HG03108 (cell line): ENCODE measurements at regions not wholly inside any gene's neighbourhood (a gene's known extent, or its start where the extent isn't known, plus 50 kb on each side); places are given as distances from the start of the nearest gene placed in this dataset.

ENCODE experiments used
- ATAC-seq: cut with Tn5 transposase; IDR thresholded peaks from one replicate; pipeline ENCODE4 v1.9.1; 2021; ENCODE audit warnings: moderate library complexity; ENCODE audit not compliant: unreplicated experiment

DNA sequence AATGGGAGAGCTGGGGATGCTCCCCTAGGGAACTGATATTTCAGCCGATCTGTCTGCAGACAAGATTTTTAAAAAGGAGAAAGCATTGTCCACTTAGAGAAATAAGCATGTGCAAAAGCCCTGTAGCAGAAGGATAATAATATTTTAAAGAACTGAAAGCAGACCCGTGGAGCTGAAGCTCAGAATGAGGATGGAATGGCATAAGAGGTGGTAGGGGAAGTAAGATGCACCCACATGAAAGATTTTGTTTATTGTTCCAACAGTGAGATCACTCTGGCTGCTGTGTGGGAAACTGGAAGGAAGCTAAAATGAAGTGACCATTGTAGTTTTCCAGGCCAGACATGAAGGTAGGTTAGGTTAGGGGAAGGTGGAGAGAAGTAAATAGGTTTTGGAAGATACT is 266.4 kb upstream of the PRDM1 start:
- ATAC-seq: no peak

DNA sequence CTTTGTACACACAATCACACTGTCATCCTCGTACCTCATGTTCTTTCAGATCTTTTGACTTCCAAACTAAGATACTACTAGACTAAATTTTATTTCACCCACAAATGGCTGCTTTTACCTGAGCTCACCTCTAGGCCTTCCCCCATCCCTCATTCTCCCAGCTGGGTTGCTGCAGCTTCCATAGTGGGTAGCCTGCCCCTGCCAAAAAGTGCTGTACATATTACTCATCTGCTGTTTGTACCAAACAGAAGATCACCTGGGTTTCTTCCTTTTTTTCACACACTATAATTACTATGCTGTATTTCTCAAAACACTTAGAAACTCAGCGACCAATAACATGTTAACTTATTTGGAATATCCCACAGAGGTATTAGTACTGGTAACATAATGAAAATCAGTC is 267.6 kb upstream of the PRDM1 start:
- no peak for ATAC-seq

DNA sequence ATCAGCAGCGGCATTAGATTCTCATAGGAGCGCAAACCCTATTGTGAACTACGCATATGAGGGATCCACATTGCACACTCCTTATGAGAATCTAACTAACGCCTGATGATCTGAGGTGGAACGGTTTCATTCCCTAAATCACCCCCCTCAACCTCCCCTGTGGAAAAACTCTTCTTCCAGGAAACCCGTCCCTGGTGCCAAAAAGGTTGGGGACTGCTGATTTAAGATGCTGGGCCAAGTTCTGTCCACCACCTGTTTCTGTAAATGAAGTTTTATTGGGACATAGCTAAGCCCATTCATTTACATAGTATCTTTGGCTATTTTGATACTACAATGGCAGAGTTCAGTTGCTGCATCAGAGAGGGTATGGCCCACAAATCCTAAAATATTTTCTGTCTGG is 268.2 kb upstream of the PRDM1 start:
- no peak for ATAC-seq

DNA sequence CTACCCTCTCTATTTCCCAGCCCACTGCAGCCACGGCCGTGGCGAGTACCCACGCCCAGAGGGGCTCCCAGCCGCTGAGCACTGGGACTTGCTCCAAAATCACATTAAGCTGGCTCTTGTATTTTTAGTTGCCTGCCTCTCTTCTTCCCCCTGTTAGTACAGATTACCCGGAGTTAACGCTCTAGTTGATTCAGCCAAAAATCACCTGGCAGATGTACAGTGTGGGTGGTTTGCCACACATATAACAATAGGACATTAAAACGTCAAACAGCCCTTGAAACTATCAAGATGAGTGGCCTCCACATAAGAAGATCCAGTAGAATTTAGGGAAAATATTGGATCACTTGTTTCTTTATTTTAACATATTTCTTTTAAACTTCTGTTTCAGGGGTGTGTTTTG is 268.8 kb upstream of the PRDM1 start:
- ATAC-seq: no peak

DNA sequence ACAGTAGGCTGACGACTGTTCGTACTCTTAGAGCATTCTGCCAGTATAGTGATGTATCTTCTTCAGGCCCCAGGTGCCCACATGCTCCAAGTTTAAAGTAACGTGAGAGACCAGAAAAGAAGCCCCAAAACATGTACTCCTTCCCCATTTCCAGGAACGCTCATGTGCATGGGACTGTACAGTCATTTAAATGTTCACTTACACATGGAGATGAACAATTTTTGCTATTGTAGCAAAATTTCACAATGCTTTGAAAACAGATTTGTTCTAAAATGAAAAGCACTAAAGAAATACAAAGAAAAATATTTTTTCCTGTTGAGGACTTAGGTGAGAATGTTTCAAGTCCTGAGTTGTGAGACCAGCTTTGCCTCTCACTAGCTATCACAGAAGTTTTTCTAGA is 269.3 kb upstream of the PRDM1 start:
- no peak for ATAC-seq

DNA sequence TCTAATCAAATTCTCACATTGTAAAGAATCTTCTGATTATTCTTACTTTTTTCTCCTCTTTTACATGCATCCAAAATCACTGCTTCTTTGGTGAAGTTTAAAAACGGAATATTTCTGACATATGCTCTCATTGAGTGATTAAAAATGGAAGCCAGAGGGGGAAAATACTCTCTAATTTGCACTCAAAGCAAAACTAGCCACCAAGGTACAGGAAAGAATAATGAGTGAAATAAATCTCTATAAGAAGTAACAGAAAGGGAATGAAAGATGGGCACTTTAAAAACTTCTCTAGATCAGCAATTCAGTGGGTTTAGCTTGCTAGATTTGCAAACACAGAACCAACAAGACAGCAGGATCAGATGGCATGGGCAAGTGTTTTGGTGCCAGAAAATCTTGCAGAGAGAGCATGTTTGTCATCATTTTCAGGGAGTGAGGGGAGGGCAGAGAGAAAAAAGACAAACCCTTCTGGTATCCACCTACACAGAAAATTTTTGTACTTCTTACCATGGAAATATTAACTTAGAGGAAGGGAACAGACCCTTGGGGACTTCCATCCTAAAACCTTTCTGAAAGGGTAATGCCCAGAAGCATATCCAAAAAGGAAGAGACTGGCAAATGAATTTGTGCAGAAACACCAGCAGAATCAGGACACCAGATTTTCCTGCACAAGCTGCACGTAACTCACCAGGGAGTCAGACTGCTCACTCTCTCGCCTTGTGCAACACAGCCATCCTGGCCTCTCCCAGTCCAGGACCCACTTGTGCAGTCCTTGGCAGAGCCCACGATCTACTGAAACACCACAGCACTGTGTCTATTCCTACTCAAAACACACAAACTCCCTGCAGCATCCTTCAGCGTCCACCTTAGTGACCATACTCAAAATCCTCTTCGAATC is 270.2 kb upstream of the PRDM1 start:
- no peak for ATAC-seq

DNA sequence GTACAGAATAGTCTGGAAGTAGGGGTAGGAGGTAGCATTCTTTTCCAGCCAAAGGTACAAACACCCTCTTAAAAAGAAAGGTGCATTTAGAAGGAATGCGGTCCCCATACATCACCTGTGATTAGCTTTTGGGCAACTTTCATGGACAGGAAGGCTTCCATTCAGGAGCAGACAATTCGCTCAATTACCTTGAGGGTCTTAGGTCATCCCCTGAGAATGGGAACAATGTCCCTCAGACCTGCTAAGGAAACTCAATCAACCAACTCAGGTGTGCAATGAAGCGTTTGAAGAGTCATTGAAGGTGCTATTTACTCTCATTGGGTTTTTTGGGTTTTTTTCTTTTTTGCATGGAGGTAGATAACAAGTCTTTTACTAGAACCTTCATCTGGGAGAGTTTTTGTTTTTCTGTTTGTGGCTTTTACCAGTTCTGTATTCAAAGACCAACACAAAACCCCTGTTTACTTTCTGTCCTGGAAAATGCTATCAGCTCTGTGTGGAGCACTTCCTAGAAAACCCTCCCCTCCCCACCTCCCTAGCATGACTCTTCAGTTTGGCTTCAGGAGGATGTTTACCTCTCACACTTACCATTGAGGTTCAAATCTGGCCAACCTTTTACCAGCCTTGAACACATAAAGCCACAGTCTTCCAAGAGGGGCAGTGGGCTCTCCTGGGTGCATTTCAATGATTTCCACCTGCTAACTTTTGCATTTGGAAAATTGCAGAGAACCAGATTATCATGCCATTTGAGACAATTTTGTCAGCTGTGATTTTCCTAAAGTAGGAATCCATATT is 271.2 kb upstream of the PRDM1 start:
- no peak for ATAC-seq

DNA sequence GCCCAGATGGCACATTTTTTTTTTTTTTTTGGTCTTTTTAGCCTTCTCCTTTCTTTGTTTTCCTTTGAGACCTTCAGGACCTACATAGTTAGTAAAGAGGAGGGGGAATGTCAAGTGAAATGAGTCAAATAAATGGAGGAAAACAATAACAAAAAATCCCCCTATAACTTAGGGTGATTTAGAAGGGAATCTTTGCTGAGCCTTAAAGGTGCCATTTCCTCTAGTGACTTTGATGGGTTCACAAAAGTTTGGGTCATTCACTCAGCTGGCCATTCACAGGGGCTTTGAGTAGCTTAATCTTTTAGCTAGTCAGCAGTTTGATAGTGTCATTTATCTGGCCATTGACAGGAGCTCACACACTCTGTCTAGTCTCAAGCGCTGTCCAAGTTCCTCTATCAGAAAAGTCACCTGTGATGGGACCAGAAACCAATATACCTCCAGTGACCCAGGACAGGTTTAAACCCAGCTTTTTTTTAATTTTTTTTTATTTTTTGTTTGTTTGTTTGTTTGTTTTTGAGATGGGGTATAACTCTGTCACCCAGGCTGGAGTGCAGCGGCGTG is 275.1 kb upstream of the PRDM1 start:
- no peak for ATAC-seq

DNA sequence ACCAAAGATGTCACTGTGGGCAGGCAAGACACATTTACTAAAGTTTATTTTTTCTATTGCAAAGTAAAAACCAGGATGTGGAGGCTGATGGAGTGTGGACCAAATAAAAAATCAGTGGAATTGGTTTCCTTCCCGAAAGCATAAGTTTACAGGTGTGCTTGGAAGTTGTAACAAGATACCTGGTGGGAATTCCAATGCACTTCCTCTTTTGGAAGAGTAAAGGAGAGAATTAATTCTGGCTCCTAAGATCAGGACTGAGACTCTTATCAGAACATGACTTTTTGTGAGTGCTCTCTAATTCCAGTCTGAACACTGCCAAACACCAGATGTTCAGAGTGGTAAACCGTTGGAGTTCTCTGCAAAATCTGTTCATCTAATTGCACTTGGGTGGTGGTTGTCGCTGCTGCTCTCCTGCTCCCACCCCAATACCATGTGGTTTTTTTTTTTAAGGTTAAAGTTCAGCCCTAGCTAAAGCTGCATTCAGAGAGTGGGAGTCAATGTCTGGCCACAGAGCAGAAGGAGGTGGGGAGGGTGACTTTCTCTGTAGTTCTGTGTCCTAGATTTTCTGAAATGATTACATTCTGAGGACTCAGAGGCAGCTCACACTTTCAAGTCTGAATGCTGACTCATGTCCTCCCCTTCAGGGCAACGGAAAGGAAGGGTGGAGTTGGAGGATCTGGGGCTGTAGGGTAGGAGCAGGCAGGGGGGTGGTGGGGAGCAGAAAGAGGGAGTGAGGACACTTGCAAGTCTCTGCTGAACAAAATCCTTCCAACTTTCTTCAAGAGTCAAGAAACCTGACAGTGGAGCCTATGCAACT is 275.8 kb upstream of the PRDM1 start:
- peak; percentile 58 for ATAC-seq

DNA sequence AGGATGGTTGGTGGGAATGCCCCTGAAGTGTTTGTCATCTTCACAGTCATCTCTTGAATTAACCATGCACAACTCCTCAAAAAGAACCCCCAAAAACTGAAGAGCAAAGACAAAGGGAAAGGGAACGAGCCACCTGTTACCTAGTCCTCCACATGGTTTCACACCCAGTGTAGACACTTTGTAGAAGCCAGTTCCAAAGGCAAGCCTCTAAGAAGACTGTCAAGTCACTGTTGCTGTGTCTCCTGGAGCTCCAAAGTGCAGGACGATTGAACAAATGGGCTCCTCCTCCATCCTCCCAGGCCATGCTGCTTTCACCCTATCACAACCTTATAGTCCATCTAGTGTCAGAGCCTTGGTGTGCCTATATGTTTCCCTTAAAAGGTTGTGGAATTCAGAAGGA is 277.6 kb upstream of the PRDM1 start:
- no peak for ATAC-seq

DNA sequence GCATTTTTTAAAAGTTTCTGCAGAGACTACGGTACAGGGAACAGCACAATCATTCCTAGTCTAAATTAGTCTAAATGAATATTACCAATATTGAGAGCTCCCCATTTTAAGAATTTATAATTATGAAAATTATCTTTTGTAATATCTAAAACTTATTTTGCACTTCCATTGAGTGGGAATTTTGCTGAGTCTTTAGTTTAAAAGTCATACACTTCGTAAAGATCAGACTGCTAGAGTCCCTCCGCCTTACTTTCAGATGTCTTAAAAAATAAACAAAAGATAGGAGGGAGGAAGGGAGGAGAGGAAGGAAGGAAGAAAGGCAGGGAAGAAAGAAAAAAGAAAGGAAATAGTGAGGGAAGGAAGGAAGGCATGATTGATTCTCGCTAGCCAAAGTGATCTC is 278.2 kb upstream of the PRDM1 start:
- ATAC-seq: no peak

DNA sequence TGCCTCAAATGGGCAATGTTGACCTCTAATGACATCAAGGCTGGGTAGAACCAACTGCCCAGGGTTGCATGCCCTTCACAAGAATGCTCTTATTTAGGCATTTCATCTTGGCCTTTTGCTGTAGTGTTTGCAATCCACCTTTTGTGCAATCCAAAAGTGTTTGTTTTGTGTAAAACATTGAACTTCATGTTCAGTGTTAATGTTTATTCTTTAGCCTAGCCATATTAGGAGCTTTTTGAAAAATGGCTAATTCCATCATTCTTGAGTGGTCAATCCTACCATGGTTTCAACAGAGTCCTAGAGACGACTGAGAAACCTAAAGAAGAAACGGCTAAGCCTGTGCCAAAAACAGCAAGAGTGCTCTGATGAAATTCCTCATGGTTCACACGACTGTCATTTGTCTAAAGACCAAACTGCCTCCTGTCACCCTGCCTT is 279.6 kb upstream of the PRDM1 start:
- no peak for ATAC-seq

DNA sequence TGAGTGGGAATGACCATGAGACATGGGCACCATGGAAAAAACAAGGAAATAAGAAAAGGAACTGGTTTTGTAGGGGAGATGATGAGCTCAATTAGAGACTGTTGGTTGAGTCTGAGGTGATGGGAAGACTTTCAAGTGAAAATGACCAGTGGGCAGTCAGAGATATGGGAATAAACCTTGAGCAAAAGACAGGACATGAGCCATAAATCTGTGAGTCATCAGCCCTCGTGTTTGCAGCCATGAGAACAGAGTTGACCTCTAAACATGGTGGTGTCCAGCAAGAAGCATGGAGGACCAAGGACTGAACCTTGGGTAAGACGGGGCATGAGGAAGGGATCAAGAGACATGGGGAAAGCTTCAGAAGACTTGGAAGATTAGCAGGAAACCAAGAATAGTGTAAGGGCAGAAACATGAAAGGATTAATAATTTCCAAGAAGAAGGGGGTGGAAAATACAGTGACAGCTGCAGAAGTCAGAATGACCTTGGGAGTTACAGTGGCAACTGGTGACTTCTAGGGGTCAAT is 280.6 kb upstream of the PRDM1 start:
- no peak for ATAC-seq

DNA sequence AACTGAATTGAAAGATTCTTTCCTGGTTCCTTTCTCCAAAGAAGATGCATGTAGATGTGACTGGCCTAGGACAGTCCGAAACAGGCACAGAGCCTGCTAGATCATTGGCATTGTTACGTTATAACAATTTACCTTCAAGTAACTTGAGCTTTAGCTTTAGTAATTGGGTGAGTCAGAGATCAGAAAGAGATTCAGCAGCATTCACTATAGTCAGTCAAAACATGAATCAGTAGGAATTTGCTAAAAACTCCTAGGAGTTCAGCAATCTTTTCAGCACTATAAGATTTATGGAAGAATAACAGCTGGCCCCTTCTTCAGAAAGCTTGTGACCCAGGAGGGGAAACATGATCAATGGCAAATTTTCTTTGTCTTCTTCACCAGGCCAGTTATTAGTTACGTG is 281.7 kb upstream of the PRDM1 start:
- ATAC-seq: no peak

DNA sequence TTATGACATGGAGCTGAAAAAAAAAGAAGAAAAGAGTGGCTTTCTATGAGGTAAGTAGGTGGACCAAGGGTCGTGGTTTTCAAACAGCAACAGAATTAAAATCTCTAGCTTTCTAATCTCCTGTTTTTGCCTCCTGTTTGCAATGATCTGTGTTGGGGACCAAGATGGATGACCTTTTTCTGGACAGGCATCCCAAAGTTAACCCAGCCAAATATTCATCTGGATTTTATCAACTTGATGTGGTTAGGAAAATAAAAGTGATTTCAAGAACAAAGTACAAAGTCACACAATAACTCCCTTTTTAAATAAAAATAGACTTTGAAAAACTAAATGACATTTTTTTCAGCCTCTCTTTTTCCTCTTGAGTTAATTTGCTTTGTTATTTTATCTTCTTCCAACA is 282.1 kb upstream of the PRDM1 start:
- no peak for ATAC-seq

DNA sequence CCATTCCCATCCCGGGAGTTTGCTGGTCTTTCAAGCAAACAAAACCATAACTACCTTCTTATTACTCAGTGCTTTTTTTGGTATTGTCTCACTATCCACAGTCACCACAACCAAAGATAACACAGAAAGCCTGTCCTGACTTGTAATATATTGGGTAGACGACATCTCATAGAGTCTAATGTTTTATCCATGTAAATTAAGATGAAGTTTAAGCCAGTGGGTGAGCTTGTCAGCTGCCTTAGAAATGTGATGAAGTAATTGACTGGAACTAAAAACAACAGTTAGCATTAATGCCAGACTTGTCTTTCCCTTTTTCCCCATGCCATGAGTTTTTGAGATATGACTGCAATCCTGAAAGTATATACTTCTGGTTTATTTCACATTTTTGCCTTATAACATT is 282.7 kb upstream of the PRDM1 start:
- ATAC-seq: no peak

DNA sequence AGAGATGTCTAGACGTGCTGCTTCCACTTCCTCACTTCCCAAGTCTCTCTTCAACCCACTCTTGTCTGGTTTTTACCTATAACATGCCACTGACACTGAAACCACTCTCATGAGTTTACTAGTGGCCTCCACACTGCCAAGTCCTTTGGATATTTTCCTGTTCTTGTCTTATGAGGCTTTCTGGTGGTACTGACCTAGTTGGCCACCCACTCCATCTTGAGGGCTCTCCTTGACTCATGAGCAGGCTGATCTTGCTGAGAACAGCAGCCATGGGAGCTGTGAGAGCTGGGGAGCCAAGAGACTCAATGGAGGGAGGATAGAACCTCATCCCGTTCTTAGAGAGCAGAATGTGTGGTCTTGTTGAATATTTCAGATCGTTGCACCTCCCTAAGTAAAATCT is 283.4 kb upstream of the PRDM1 start:
- no peak for ATAC-seq

DNA sequence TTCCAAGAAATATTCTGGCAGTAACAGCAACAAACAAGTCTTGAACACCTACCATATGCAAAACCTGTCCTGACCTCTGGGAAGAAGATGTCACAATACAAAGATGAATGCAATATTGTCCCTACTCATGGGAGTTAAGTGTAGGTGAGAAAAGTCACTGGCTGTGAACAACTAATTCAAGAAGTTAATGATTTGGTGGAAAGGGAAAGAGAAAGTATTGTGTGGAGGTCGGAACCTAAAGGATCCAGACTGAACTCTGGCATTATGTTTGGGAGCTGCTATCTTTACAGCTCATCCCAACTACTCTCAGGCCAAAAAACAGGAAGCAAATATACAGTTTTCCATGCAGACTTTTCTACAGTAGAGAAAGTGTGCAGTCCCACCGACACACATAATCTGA is 285.3 kb upstream of the PRDM1 start:
- no peak for ATAC-seq

DNA sequence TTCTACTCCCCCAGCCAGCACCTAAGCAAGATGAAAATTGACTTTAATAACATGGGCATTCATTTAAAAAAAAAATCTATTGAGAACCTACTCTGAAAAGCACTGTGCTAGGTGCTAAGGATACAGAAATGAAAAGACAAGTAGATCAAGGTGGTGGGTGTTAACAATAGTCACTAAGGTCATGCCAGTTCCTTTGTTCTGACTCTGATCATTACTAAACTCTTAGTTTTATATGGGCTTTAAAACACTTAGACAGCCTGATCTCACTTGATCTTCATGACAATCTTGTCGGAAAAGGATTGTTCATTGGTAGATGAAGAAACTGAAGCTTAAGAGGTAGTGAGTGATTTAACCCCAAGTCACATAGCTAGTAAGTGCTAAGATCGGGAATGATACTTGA is 285.7 kb upstream of the PRDM1 start:
- ATAC-seq: no peak

DNA sequence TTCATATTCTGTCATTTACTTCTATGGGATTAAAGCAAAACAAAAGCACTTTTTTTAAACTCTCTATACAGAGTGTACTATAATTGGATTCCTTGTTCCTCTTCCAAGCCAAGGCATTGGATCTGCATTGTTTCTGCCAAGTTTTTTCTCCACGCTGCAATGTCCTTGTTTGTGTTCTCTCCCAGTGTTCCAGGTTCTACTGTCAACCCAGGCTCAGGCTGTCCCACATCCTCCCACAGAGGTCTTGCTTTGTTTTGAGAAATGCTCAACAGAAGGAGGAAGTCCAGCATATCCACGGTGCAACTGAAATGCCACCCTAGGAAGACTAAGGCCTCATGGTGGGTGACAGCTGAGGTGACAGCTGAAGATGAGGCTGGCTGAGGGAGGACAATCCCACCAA is 287.1 kb upstream of the PRDM1 start:
- ATAC-seq: no peak

DNA sequence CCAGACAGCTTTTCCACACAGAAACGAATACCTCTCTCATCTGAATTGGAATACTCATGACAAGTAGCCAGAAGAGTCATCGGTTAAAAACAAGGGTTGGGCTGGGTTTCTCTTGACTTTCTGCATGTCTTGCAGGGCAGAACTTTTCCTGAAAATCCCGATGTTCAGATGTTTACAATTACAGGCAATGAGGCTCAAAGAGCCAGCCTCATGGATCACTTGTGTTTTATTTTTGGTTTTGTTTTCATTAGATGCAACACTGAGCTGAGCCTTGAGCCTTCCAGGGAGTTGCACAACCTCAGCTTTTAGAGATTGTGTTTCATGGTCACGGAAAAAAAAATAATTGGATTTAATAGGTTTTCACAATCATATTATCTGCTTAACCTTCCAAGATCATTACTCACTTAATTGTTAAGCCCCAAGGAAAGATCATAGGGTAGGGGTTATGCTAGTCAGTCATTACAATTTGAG is 288.1 kb upstream of the PRDM1 start:
- no peak for ATAC-seq
